NCI-H1930 (cell line): ENCODE measurements at regions not wholly inside any gene's neighbourhood (a gene's known extent, or its start where the extent isn't known, plus 50 kb on each side); places are given as distances from the start of the nearest gene placed in this dataset.

Experiments used
- DNase-seq, 2 experiments: peaks; one replicate each; lab custom pipeline; 2025; lab: John Stamatoyannopoulos, UW

DNA sequence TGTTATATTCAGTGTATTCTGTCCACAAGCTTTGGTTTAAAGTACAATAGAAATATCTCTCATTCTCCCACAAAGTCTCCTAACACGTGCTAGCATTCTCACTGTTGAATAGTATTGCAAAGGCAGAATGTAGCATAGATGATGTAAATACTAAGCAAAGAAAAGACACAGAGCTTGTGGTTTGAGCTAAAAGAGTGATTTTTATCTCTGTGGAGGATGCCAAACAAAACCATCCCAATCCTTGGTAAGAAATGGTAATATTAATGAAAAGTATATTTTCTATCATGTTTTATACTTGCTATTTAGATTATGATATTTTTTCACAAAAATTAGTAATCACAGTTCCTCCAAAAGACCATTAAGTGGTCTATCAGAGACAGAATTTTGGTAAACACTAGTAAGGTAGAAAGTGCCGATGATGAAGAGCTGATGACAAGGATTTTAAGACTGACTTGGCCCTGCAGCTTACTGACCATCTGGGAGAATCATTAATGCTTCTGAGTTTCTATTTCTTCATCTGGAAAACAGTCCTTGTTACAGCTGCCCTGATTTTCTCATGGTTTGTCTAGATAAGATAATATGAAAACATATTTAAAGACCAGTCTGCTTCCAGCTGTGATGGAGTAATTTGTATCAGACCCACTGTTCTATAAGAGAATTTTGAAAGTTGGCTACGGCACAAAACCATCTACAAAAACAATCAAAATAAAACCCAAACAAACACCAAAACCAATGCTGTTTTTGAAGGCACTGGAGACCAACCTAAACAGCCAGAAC lies 510.2 kb downstream of the SPATA31D1 start:
- no peak for DNase-seq

DNA sequence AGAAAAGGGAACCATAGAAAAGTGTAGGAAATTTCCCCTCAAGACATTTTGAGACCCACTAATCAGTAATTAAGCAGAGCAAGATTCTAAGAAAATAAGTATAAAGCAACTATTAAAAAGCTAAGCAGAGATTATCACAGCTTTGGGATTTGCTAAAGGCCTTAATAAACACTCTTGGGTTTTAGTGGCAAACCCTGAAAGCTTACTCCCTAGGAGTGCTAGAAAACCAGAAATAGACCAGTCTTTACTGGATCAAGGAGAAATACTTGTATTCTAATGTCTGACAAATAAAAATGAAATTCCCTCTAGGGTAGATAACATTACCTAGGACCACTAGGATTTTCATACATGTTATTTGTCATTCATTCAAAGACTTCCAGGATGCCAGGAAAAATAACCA lies 510.8 kb downstream of the SPATA31D1 start:
- no peak for DNase-seq

DNA sequence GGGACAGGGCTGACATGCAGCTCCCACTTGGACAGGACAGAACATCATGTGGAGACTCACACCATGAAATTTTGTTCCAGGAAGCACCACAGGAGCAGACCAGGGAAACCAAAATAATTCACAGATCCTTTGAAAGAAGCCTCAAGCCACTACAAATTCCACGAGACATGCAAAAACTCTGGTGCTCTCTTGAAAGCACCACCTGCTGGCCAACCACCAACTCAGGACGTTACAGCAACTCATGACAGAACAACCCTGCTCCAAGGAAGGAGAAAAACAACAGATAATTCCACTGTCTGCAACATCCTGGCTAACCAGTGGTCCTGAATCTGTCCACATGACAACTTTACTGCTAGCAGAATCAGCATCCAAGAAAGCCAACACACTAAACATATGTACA lies 516.0 kb downstream of the SPATA31D1 start:
- DNase-seq: no peak

DNA sequence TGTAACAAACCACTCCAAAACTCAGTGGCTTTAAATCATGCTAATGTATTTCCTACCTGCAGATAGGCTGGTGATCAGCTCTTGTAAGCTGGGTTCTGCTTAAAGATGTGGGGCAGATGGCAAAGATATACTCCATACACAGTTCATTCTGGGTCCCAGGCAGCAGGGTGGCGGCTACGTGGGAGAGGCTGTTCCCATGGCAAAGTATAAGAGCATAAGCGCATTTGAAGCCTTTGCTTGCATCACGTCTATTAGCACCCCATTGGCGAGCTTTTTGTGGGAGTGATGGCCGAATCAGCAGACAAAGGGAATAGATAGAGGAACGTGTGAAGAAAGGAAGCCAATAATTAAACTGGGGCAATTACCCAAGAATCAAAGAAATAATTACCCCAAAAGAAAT lies 523.1 kb downstream of the SPATA31D1 start:
- no peak for DNase-seq

DNA sequence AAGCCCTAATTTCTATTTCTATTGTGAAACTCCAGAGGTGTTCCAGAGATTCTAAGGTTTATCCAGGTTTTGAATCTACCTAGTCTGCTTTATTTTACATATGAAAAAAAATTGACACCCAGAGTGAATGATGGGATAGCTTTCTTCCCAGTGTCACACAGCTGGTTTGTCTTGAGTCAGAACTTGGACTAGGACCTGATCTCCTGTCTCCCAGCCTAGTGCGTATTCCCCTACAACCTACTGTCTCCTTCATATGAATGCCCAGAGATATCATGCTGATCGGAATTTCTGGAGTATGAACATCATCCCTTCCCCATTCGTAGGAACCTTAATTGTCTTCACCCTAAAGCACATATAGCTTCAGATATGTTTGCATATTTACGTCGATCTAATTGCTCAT lies 524.2 kb downstream of the SPATA31D1 start:
- DNase-seq: no peak

DNA sequence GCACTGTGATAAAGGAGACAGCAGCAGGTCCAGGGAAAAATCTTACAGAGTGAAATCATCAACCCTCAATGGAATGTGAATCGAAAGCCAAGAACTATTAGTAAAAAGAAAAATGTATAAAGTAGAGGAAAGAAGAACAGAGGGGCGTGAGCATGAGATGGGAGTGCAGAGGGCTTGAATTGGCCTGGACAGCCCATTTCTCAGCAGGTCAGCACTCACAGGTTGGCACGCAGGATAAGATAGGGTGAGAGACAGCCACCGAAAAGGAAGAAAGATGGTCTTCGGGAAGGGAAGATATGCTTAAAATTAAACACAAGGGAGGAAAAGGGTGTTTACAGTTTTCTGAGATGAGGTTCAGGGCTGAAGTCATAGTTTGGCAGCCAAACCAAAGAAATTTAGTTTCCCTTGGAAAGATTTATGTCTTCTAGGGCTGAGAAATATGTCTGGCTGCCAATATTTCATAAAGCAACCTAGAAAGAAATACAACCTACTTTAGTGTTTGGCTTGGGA lies 524.7 kb downstream of the SPATA31D1 start:
- DNase-seq: no peak

DNA sequence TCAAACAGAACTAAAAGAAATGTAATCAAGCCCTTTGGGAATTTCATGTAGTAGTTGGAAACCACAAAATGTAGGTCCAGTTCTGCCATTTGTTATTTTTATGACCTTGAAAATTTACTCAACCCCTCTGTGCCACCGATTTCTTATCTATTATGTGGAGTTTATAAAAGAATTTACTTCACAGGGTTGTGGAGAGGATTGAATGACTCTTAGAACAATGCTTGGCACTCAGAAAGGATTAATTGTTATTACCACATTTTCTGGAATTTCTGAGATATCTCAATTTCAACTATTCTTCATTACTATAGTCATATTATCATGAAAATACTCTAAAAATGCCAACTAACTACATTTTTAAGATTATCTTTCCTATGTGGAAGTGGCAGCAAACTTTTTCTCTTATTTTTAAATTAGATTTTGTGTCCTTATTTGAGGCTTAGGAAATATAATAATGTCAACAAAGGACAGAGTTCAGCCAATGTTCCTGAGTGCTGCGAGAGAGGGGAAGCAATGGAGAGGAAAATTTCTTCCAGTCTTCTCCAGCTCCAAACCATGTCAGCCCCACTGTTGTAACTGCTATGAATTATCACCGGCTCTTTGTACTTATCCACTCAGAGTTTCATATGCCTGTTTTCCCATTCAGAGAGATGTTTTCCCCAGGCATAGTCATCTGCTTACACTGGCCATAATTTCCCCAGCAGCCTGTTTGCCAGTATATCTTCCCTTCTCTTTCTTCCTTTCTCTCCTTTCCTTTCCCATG lies 525.6 kb downstream of the SPATA31D1 start:
- DNase-seq: no peak

DNA sequence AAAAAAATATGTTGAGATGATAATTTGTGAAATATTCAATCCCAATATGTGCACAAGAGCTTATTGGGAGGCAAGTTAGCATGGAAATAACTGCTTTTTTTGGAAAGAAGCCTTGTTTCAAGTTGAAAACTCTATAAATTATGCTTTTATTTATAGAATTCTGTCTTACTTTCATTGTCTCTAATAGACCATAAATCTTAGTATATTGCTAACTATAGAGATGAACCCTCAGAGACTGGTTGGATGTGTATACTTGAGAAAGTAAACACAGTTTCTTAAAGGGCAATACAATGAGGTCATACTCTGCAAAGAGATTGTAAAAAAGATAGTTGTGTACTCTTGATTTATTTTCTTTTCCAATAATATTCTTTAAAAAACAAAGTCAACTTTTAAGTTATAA lies 530.3 kb downstream of the SPATA31D1 start:
- DNase-seq: no peak

DNA sequence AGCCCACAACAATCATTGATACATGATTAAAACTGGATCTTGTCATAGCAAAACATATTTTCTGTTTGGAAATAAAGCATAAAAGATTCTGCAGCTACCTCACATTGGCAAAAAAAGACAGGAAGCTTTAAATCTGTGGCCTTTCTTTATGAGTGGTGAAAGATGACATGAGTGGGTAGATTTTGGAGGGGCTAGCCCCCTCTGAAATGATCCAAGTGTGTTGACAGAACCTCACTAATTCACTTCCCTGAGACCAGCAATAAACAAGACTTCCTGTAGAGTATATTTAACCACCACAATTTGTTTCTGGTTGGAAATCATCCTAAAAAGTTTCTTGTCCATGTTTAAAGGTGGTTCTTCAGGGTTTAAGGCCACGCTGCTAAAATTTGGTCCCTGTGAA lies 530.8 kb downstream of the SPATA31D1 start:
- no peak for DNase-seq

DNA sequence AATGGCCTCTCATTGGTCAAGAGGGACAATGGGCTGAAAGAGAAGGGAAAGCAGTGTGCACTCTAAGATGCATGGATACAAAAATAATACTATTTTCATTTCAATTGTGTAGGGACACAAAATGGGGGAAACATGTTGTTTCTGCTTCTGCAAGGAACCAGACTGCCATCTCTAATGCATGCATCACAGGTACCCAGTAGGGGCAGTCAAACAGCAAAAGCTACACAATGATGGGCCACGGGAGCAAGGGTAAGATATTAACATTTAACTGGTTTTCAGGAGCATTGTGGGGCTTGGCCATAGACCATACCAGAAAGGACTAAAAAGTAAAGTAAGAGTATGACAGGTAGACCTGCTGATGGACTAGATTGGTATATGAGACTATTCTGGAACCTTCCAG lies 535.8 kb downstream of the SPATA31D1 start:
- DNase-seq: no peak

DNA sequence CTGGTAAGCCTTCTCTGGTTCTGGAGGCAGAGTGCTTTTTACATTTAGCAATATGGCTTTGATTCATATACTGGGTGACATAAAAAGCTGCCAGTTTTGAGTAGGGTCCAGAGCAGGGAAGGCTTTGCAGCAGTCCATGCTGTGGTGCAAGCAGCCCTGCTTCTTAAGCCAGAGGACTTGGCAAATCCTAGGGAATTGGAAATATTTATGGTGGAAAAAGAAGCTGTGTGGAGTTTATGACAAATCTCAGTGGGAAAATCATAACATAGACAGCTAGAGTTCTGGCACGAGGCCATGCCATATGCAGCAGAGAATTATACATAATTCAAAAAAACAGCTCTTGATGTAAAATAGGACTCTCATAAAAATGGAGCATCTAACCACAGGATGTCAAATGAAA lies 536.4 kb downstream of the RASEF start:
- no peak for DNase-seq

DNA sequence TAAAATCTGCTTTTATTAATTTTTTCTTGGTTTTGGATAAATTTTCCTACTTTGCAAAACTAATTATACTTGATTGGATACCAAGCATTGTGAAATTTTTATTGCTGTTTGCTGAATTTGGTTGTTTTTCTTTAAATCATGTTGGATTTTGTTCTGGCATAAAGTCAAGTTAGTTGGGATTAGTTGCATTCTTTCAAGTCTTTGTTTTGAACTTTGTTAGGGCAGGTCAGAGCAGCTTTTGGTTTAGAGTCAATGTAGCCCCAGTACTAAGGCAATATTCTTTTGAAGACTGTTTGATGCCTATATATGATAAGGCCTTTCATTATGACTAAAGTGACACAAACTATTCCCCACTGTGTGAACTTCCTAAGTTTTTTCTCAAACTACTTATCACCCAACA lies 531.1 kb downstream of the RASEF start:
- no peak for DNase-seq

DNA sequence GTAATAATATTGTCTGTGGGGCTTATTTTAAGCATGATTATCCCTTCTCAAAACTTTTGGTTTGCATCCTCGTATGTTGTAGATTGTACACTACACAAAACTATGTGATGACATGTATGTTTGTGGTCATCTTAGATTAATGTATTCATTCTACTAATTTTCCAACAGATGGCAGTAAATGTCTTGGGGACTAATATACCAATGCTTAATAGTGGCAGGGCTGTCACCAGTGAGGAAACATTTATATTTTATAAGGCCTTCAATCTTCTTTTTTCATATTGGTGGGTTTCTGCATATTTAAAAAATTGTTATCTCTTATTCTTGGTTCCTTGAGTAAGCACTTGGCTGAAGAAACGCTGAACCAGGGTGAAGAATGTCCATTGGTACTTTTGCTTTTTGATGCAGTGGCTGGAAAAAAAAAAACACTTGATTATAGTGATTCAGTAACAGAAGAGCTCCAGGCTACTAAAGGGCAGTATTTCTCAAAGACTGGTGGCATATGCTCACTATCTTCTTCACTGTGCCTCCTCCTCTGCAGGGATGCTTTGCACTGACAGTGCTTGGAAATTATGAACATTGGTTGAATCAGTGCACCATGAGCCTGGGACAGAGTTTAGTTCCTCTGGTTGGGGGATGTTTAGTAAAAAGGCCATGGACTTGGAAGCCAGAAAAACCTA lies 530.3 kb downstream of the RASEF start:
- DNase-seq: no peak

DNA sequence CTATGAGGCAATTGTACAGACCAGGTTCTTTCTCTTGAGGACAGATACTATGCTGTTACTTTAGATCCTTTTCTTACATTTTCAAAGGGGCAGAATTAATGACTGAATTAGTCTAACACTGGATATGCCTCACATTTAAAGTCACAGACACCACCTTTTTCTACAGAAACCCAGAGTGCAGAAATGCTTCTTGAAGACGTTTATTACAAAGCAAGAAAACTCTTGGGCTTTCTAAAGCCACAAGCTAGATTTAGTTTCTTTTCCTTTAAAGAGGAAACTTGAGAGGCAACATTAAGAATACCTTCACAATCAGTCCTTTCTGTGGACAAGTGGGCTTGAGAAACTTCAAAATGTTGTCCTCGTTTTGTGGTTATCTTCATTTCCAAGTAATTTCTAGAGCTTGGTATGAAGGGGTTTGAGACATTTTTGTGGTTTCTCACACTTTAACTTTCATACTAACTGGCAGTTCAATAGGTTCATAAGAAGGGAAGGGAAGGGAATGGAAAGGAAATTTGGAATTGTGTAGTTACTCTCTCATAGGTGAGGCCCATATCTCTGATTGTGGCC lies 527.4 kb downstream of the RASEF start:
- no peak for DNase-seq

DNA sequence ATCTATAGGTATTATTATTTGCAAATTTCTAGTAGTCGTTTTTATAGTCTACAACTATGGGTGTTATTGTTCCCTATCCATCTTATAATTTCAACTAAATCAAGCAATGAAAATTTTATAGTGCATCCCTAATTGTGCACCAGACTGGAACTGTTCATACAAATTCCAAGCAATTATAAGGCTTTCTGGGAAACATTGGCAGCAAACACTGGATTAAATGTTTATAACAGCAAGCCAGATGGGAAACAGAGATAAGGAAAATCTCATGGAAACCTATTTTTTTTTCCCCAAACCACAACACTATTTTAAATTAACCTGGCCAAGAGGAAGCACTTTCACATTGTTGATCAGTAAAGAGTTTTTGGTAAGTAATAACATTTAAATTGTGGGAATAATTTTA lies 524.3 kb downstream of the RASEF start:
- no peak for DNase-seq

DNA sequence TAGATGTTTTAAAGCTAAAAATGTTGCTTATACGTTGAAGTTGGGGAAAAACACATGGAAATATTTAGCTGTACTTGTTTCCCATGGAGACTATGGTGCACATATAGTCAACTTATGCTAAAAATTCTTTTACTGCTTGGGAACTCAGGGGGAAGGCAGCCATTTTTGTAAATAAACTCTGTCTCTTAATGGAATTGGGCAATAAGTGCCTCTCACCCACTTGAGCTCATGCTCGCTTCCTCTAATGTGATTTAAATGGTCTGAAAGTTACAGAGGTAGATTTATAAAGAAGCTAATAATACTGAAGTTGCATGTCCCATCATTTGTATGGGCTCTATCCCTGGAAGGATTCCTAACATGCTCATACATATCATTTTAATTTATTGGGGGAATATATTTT lies 523.8 kb downstream of the RASEF start:
- DNase-seq: no peak

DNA sequence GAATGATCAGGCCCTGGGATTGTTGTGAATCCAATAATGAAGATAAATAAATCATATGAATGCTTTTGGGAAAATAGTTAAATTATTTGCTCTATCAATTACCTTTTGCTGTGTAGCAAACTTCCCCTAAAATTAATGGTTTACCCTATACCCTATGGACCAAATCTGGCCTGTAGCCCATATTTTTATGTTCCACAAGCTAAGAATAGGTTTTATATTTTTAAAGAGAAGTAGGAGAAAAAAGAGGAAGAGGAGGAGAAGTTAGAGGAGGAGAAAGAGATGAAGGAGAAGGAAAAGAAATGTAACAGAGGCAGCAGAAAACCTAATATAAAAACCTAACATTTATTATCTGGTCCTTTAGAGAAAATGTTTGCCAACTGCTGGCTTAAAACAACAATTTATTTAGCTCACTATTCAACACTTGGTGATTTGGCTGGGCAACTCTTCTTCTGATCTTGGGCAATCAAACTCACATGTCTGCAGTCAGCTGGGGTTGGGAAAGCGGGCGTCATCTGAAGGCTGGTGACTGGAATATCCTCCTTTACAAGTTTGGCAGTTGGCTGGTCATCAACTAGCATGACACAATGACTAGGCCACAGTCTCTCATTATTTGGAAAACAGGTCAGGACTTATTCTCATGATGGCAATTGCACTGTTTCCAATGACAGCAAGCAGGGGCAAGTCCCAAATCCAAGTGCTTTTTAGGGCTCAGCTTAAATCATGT lies 522.9 kb downstream of the RASEF start:
- DNase-seq: no peak

DNA sequence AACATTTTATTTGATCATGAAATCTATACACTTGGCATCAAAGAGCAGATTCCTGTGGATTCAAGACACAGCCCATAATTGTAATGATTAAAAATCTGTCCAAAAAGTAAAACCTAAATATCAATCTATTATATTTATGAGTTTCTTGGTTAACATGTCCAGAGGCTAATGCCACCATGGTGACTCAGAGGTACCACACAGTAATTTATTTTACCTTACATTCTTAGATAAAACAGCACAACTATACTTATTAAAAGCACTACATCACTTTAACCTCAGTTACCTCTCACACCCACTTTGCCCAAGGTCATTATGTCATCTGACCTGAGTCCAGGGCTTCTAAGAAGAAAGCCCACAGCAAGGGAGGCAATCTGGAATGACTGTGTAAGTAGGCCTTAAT lies 519.2 kb downstream of the RASEF start:
- no peak for DNase-seq

DNA sequence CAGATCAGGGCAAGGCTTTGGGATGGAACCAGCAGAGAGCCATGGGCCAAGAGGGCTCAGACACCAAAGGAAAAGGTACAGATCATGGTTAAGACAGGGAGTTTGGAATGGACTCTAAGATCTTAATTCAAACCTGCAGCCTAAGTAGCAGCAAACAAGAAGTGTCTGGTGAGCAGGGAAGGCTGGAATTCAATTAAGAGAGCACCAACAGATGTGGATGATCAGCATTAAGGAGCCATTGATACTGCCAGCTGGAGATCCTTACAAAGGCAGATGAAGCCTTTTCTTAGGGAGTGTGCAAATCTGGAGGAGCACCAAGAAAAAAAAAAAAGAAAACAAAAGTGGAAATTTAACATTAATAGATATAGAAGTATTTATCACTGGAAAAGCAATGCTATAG lies 516.8 kb downstream of the RASEF start:
- DNase-seq: no peak

DNA sequence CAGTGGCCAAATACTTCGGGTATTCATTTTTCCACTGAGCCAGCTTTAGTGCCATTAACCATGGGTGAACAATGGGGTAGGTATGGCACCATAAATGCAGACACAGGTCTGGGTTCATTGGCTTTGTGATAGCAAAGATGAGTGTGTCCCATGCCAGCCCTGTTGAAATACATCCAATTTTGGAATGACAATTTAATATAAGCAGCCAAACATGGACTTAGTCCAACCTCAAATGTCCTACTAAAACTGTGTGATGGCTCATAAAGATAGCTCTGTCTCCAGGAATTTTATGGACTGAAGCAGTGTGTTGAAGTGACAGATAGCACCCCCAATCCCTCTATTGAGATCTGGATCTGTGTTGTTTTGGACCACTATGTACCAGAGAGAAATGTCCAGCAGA lies 514.9 kb downstream of the RASEF start:
- DNase-seq: no peak

DNA sequence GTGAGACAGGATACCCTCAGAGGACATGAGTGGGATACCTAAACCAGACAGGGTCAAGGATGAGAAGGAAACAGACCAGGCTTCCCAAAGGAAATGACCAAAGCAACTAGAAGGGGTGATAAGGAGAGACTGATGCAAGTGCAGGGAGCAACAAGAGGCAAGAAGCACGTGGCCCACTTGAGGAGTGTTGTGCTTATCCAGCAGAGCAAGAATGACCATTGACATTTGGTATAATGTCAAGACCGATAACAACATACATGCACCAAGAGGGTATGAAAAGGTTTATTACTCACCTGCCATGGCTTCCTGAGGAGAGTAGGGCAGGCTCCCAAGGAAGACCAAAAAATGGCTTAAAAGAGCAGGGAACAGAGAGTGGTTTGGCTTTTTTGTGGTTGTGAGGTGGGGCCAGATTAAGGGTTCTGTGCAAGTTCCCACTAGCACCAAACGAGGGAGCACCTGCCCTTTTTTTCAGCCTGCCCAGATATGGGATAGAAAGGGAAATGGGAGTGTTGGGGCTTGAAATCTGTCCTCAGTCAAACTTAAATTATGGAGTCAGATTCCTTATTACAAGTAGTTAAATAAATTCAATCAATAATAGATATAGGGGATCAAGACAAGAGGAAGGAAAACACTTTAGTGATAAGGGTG lies 513.6 kb downstream of the RASEF start:
- no peak for DNase-seq
